OCI-LY1 (cell line): ENCODE measurements at regions not wholly inside any gene's neighbourhood (a gene's known extent, or its start where the extent isn't known, plus 50 kb on each side); places are given as distances from the start of the nearest gene placed in this dataset.

Experiments
- EZH2 ChIP-seq: fragments of 200-600 bp; sonication (generic), shearing (Covaris generic); IDR thresholded peaks from 2 replicates; pipeline ENCODE4 v1.8.0; 2017; ENCODE audit warnings: borderline replicate concordance, mixed run types, mild to moderate bottlenecking, antibody characterized with exemption, low read length, moderate library complexity, mixed read lengths
- TF ChIP-seq, protein P1 (sequence below): fragments of 200-600 bp; sonication (generic), shearing (Covaris generic); IDR thresholded peaks from 2 replicates; pipeline ENCODE4 v1.5.1; 2017; ENCODE audit warnings: mild to moderate bottlenecking, antibody characterized with exemption, low read length, moderate library complexity, mixed read lengths

DNA sequence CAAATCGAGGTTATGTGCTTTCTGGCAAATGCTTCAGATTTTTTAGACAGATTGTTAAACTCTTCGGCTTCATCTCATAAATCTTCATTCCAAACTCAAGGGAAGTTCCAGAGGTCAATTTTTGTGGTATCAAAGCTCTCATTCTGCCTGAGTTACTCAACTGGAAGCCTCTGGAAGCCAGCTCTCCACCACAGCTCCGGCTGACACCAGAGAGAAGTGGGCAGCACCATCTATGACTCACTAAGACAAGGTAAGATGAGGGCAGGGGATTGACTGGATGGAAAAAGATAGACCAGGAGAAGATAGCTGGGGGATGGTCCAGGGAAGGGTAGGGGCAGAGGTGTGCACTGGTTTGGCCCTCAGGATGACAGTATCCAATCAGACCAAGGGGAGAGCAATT is 137.3 kb upstream of the HNRNPA3 start:
- TF ChIP-seq, protein P1, sequence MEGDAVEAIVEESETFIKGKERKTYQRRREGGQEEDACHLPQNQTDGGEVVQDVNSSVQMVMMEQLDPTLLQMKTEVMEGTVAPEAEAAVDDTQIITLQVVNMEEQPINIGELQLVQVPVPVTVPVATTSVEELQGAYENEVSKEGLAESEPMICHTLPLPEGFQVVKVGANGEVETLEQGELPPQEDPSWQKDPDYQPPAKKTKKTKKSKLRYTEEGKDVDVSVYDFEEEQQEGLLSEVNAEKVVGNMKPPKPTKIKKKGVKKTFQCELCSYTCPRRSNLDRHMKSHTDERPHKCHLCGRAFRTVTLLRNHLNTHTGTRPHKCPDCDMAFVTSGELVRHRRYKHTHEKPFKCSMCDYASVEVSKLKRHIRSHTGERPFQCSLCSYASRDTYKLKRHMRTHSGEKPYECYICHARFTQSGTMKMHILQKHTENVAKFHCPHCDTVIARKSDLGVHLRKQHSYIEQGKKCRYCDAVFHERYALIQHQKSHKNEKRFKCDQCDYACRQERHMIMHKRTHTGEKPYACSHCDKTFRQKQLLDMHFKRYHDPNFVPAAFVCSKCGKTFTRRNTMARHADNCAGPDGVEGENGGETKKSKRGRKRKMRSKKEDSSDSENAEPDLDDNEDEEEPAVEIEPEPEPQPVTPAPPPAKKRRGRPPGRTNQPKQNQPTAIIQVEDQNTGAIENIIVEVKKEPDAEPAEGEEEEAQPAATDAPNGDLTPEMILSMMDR = no peak
- no peak for TF ChIP-seq EZH2
